NCI-H146 treated with DMSO at 0.1 percent for 48 hours (cell line): ENCODE measurements at regions not wholly inside any gene's neighbourhood (a gene's known extent, or its start where the extent isn't known, plus 50 kb on each side); places are given as distances from the start of the nearest gene placed in this dataset.
A peak's percentile ranks its signal among the peaks of the same experiment; 100 is the strongest.
"Not testable (repeated sequence)": the region's sequence is repeated elsewhere in the genome, so short reads cannot be mapped to it uniquely, and the experiment has no call there.

ENCODE experiments used
- DNase-seq: peaks from one replicate; lab custom pipeline; 2025; ENCODE audit not compliant: unreplicated experiment; lab: John Stamatoyannopoulos, UW

DNA sequence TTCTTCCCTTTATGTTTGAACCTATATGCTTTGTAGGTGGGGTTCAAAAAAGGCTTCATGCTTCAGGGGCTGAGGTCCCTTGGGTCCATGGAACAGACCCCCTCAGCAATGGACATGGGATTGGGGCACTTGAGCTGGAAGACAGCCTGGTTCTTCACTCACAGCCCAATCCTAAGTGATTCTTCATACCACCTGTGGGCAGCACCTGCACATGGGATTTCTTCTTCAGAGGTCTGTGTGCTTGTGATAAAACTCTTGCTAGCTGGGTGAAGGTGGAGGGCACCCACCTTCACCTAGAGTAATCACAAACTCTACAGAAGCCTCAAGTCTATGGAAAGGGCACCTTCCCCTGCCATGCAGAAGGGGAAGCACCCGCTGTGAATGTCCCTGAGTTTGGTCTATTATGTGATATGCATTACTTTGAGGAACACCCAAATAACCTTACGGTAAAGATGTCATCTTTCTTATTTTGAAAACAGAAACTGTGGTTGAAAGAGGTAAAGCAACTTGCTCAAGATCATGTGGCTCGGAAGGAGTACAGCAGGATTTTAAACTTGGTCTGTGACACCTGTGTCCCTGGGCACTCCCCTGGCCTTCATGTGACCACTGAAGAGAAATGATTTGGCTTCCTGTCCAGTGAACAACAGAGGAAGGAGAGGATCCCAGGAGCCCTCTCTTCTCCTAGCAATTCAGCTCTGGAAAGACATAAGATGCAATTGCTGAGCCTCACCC lies 469.5 kb upstream of the ZMIZ1 start:
- no peak for DNase-seq

DNA sequence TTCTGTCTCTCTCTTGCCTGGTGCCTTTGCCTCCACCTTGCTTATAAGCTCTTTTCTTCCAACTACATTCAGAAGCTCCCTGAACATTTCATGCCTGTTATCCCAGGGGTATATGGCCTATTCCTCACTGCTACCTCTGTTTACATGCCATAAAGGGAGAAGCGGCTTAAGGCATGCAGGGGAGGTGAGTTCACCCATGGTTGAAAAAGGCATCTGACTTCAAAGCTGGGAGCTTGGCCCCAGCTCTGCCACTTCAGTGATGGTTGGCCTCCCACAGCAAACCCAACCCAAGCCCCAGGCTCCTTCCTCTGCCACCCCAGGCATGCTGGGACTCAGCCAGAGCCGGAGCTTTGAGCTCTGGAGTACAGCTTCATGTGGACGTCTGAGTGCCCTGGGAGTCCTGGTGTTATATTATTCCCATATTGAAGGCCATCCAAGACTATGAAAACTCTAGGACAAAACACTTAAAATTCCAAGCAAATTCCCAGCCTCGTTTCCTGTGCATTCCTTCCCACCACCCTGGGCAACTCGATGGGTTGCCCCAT lies 468.6 kb upstream of the ZMIZ1 start:
- no peak for DNase-seq

DNA sequence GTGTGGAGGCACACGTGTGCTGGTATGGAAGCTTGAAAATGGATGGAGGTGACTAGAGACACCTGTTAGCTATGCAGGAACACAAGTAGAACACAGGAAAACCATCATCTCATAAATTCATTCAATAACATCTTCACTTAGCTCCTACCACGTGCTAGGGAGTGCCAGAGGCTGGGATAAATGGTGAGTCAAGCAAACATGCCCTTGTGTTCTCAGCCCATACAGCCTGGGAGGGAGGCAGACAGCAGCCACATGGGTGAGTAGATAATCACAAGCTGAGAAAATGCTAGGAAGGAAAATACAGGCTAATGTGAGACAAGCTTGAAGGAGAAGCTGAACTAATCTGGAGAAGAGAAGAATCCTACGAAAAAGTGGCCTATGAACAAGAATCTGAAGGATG lies 468.0 kb upstream of the ZMIZ1 start:
- DNase-seq, result no peak

DNA sequence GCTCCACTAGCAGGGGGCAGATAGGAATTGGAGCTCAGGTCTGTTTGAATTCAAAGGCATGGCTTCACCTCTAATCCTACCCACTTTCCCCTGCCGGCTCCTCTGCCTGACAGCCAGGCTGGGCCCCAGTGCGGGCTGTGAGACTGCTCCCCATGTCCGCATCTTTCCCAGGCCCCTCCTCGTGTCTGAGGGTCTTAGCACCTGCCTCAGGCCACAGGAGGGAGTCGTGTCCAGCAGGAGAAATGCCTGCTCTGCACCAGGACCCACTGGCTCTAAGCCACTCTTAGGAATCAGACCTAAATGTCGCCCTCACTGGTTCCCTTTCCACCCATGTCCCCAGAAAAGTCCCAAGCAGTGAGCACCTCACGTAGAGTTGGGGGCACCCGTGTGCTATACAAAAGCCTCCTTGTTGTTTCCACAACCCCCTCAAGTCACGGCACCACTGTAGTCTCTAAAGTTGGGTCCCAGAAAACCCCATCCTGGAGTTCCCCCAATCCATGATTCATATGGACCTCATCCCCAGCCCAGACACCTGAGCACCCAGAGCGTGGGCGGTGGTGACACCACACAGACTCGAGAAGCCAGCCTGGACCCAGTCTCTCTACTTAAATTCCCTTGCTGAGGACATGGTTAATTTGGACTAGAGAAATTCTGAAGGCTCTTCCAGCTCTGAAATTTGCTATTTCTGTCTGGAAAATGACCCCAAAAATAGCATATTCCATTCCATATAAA lies 466.4 kb upstream of the ZMIZ1 start:
- no peak for DNase-seq

DNA sequence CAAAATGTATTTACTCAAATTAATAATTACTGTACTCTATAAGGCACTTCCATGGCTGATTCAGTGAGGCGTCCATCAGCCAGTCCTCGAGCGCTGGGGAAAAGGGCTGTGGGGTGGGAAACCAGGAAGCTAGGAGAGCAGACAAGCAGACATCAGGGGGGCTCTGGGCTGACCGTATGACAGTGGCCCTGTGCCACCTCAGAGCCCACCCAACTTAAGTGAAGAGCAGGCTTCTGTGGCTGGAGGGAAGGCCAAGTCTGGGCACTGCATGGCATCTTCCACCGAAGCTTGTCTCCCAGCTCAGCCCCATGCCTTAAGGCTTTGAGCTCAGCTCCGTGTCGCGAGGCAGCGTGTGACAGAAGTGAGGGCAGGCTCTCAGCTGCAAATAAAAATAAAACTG lies 464.5 kb upstream of the ZMIZ1 start:
- DNase-seq, result no peak

DNA sequence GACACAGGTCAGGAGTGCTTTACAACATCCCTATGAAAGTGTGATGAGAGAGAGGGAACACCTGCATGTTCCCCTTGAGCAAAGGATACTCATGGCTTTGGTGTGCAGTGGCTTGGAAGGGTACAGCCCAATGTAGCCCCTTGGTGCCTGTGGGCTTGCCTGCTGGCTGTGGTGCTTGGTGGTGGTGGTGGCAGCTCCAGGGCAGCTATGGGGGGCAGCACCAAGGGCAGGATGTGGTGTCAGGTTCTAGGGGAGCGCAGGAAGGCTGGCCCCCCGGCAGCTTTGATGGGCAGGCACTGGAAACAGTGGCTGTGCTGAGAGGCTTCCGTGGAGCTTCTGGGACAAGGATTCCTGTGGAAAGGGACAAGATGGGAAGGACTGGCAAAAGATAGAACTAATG lies 464.0 kb upstream of the ZMIZ1 start:
- DNase-seq, result no peak

DNA sequence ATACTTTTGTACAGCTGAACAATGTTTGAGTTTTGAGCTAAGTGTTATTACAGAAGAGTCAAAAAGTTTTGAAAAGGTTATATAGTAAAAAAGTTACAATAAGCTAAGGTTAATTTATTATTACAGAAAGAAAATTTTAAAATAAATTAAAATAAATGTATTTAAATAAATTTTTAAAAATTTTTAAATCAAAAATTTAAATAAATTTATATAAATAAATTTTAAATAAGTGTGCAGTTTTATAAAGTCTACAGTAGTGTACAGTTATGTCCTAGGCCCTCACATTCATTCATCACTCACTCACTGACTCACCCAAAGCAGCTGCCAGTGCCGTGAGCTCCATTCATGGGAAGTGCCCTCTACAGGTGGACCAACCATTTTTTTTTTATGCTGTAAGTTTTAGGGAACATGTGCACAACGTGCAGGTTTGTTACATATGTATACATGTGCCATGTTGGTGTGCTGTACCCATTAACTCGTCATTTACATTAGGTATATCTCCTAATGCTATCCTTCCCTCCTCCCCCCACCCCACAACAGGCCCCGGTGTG lies 462.9 kb upstream of the ZMIZ1 start:
- no peak for DNase-seq

DNA sequence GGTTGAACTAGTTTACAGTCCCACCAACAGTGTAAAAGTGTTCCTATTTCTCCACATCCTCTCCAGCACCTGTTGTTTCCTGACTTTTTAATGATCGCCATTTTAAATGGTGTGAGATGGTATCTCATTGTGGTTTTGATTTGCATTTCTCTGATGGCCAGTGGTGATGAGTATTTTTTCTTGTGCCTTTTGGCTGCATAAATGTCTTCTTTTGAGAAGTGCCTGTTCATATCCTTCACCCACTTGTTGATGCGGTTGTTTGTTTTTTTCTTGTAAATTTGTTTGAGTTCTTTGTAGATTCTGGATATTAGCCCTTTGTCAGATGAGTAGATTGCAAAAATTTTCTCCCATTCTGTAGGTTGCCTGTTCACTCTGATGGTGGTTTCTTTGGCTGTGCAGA lies 462.0 kb upstream of the ZMIZ1 start:
- not testable (repeated sequence) for DNase-seq

DNA sequence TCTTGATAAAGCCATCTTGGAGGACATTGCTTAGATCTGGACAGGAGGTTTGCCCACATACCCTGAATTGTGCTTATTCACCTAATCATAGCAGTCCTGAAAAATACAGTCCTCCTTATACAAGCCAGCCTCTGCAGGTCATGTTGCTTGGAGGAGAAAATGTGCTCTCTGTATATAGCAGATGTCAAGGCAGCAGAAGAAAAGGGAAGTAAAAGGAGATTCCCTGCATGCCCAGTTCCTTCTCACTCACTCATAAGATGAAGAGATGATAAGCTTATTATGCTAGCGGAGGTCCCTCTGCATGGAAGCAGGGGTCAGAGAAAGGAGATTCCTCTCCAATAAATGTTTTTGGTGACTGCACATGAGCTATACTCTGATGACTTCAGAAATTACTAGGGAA lies 458.8 kb upstream of the ZMIZ1 start:
- DNase-seq, result no peak

DNA sequence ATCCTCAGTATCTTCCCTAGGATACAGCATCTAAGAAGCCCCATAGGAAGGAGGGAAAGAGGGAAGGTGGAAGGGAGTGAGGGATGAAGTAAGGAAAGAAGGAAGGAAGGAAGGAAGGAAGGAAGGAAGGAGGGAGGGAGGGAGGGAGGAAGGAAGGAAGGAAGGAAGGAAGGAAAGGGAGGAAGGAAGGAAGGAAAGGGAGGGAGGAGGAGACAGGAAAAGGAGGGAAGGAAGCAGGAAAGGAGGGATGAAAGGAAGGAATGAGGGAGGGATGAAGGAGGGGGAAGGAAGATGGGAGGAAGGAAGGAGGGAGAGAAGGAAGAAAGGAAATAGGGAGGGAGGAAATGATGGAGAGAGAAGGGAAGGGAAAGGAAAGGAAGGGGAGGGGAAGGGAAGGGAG lies 455.6 kb upstream of the ZMIZ1 start:
- DNase-seq, result no peak

DNA sequence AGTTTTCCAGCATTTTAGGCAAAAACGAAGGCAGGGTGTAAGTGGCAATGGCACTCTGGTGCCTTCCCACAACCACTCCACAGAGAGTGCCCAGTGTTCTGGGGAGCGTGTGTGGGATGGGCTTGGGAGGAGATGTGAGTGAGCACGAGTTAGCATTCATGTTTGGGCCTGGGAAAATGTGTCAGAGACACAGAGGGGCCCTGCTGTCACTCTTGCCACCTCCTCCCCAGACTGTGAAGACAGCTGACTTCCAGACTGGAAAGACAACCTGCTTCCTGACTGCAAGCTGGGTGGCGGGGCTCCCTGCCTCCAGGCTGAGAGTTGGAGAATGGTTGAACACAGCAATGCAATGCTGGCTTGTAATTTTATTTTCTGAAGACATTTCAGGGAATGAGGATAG lies 454.5 kb upstream of the ZMIZ1 start:
- DNase-seq, result no peak

DNA sequence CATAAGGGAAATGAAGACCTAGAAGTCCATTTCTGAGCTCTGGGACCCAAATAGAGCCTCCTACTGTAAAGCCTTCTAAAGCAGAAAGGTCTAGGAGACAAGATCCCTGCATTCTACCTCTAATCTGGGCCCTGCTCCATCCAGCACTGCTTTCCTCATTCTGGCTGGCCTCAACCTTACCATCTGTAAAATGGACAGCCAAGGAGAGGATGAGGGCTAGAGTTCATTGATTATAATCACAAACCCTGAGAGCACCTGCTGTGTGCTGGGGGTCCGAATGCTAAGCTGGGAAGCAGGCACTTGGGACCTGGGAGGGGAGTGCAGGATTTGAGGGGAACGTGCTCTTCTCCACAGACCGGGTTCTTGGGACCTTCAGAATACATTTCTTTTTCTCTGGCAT lies 454.0 kb upstream of the ZMIZ1 start:
- DNase-seq, result no peak

DNA sequence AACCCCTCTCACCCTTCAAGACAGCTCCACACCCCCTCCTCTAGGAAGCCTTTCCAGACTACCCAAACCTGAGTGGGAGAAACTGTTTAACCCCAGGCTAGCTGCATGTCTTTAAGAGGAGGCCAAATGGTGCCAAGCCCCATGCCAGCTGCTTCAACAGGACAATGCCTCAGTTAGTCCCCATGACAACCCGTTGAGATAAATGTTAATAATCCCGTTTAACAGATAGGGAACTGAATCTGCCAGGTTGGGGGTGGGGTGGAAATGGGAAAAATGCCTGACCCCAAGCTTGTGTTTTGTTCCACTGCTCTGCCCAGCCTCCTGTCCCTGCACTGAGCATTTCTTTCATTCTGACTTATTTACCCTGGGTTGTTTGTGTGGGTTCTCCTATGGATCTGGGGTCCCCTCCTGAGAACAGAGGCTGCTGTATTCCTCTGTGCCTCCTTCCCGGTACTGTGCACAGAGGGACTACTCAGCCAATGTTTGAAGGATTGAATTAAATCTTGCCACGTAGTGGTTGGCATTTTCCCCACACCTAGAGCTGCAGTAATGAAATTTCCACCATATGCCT lies 452.6 kb upstream of the ZMIZ1 start:
- peak; percentile 25 for DNase-seq

DNA sequence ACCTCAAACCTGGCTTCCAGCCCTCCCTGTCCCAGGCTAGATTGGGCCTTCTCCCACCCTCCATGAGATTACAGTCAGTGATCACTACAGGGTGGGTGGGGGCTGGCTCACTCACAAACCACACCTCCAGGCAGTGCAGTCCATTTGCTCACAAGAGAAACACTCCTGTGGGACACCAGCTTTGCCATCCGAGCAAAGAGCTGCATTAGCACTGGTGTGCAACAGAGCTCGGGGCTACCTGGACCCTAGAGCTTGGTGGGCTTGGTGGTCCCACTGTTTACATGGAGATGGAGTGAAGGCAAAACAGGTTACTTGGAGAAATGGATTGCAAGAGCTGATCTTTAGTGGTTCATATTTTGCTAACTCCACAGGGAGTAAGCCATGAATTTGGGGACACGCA lies 451.7 kb upstream of the ZMIZ1 start:
- DNase-seq, result no peak

DNA sequence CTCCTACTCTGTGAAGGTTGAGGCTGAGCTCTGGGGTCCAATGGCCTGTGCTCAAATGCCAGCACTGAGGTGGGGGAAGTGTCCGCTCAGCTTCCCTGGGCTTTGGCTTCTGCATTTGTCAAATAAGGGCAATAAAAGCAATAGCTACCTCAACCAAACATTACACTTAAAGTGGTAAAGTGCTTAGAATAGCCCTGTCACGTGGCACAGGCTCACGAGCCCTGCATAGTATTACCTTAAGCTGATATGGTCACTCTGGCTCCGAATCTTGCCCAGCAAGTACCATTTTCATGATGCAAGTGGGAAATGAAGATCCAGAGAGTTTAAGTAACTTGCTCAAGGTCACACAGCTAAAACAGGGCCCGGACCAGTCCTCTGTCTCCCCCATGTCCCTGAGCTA lies 451.1 kb upstream of the ZMIZ1 start:
- no peak for DNase-seq

DNA sequence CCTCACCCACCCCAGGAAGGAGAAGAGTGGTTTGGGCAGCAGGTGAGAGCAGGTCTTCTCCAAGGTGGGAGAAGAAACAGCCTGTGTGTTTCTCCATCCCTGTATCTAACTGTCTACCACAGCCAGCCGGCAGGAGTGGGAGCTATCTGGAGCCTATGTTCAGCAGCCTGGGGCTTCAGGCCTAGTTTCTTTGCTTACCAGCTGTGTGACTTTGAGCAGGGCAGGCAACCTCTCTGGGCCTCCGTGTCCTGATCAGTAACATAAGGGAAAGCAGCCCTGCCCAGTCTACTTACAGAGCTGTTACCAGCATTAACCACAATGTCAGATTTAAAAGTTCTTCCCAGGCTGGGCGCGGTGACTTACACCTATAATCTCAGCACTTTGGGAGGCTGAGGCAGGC lies 450.7 kb upstream of the ZMIZ1 start:
- no peak for DNase-seq

DNA sequence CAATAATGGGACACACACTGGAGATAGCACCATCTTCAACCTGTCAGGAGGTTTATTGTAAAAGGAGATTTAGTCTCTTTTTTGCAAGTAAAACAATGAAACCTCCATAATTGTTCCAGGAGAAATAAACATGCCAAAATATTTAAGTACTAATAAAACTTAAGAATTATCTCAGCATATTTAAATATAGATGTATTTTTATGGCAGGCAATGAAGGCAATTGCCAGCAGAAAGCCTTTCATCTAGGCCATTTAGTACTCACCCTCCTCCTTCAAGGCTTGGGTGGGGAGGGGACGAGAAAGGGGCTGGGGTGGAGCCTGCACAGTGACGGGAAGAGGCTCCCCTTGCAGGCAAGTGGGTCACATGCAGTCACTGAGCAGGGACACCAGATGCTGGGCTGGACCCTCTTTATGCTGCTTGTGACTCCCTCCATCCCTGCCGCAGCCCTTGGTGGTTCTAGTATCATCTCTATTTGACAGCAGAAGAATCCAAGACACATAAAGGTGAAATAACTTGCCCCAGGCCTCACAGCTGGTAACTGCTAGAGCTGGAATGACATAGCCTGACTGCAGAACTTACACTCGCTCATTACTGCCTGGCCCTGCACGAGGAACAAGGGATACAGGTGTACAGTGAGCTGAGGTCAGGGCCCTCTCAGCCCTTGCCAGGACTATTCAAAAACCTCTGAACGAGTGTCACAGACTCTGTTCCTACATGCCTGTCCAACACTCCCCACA lies 449.5 kb upstream of the ZMIZ1 start:
- no peak for DNase-seq

DNA sequence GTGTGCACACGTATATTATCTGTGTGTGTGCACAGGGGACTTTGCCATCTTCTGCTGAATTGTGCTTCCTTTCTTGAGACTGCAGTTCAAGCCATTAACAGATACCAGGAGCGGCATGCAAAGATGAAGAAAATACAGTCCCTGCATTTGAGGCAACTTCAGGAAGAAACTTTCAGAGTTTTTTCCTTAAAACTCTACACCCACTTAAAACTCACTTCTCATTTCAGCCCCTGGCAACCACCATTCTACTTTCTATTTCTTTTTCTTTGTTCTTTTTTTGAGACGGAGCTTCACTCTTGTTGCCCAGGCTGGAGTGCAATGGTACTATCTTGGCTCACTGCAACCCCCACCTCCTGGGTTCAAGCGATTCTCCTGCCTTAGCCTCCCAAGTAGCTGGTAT lies 448.9 kb upstream of the ZMIZ1 start:
- DNase-seq, result no peak

DNA sequence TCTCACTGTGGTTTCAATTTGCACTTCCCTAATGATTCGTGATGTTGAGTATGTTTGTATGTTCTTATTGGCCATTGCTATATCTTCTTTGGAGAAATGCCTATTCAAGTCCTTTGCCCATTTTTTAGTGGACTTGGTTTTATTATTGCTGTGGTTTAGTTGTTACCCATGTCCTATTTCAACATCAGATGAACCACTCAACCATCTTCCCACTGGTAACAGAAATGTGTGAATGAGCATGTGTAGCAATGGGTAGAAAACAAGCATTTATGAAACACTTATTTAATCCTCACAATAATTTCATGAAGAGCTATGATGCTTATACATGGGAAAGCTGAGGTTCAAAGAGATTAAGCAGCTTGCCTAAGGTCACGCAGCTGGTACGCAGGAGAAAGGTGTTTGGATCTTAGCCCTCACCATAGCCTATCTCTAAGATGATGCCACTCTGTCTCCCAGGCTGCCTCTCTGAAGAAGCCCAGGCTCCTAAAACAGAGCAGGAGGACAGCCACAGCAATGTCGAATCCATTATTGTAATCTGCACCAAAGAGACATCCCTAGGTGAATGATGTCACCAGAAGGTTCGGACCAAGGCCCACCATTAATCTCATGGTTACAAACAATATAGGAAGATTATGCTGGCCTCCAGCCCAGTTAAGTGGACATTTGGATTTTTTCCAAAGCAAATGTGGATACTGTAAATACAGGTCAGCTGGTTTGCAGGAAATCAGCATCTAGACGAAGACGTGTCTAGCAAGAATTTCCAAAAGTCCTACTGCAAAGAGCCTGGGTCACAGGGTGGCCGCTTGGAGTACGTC lies 447.6 kb upstream of the ZMIZ1 start:
- DNase-seq, result peak; percentile 75

DNA sequence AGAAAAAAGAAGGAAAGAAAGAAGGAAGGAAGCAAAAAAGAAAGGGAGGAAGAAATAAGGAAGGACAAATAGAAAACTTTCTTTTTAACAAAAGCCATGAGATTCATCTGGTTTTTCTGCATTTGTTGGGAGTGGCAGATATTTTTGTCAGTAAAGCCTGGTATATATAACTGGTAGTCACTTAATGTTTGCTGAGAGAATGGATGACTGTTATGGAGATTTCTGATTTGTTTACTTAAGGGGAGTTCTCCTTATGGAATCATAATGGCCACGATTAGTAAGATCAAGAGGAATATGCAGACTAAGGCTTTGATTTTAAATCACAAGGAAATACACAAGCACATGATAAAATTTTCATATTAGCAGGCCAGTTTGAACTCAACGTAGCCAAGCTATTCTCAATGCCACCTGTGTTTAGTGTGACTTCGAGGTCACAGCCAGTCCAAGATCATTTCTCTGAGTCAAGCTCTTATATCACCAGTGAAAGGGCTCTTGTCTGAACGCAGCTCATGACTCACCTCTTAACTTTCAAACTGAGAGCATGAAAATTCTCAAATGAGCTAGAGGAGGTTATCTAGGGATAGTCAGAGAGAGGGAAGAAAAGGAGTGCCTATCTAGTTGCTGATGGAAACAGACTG lies 445.1 kb upstream of the ZMIZ1 start:
- peak; percentile 48 for DNase-seq
